Astrocyte of the cerebellum (primary cell): ENCODE measurements at regions not wholly inside any gene's neighbourhood (a gene's known extent, or its start where the extent isn't known, plus 50 kb on each side); places are given as distances from the start of the nearest gene placed in this dataset.

ENCODE experiments used
- DNase-seq: peaks from one replicate; pipeline ENCODE4 v3.0.0-alpha.2; 2011; ENCODE audit warnings: low read depth
- H3K4me3 ChIP-seq: 2 replicates; pipeline ENCODE4 v1.5.1; 2011; ENCODE audit warnings: mild to moderate bottlenecking, low read depth, low read length, moderate library complexity
- in situ Hi-C: cut with HindIII; loops from 2 replicates; pipeline ENCODE4 v1.10.0; 2017; ENCODE audit warnings: low sequenced_read_pairs
- TF ChIP-seq, protein P1 (sequence below): IDR thresholded peaks from 2 replicates; pipeline ENCODE4 v1.5.1; 2012; ENCODE audit warnings: low read length, low read depth, moderate library complexity, mild to moderate bottlenecking; ENCODE audit errors: missing control alignments

DNA sequence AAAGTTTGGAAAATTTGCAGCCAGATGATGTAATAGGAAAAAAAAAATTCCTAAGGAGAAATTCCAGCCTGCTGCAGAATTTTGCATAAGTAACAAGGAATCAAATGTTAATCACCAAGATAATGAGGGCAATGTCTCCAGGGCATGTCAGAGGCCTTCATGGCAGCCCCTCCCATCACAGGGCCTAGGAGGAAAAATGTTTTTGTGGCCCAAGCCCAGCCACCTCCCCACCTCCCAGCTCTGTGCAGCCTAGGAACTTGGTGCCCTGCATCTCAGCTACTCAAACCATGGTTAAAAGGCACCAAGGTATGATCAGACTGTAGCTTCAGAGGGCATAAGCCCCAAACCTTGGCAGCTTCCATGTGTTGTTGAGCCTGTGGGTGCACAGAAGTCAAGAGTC is 704.7 kb upstream of the ROBO1 start:
- no peak overlapping the region for H3K4me3 ChIP-seq
- no peak for DNase-seq
- in situ Hi-C loops: no loop called here
- TF ChIP-seq, protein P1, sequence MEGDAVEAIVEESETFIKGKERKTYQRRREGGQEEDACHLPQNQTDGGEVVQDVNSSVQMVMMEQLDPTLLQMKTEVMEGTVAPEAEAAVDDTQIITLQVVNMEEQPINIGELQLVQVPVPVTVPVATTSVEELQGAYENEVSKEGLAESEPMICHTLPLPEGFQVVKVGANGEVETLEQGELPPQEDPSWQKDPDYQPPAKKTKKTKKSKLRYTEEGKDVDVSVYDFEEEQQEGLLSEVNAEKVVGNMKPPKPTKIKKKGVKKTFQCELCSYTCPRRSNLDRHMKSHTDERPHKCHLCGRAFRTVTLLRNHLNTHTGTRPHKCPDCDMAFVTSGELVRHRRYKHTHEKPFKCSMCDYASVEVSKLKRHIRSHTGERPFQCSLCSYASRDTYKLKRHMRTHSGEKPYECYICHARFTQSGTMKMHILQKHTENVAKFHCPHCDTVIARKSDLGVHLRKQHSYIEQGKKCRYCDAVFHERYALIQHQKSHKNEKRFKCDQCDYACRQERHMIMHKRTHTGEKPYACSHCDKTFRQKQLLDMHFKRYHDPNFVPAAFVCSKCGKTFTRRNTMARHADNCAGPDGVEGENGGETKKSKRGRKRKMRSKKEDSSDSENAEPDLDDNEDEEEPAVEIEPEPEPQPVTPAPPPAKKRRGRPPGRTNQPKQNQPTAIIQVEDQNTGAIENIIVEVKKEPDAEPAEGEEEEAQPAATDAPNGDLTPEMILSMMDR: no peak

DNA sequence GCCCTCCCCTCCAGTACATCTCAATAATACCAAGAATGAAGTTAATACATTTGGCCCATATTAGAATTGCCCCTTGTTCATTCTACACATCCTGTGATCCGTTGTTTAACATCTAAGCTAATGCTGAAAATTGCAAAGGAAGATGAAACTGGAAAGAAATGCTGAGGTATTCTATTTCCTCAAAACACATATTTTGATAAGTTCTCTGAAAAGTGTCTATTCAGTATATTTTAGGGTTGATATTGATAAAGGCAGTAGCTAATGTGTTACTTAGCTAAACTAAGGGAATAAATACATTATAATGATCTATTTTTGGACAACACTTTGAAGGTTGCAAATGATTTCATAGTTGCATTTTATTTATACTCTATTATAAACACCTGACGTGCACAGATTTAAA is 702.6 kb upstream of the ROBO1 start:
- no peak overlapping the region for H3K4me3 ChIP-seq
- DNase-seq: no peak
- TF ChIP-seq, protein P1: no peak
- in situ Hi-C loops: no loop called here

DNA sequence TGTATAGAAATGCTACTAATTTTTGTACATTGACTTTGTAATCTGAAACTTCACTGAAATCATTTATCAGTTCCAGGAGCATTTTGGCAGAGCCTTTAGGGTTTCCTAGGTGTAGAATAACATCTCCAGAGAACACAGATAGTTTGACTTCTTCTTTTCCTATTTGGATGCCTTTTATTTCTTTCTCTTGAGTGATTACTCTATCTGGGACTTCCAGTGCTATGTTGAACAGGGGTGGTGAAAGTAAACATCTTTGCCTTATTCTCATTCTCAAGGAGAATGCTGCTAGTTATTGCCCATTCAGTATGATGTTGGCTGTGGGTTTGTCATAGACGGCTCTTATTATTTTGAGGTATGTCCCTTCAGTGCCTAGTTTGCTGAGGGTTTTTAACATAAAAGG is 697.9 kb upstream of the ROBO1 start:
- TF ChIP-seq, protein P1: no peak
- in situ Hi-C loops: no loop called here
- H3K4me3 ChIP-seq: no peak overlapping the region
- no peak for DNase-seq

DNA sequence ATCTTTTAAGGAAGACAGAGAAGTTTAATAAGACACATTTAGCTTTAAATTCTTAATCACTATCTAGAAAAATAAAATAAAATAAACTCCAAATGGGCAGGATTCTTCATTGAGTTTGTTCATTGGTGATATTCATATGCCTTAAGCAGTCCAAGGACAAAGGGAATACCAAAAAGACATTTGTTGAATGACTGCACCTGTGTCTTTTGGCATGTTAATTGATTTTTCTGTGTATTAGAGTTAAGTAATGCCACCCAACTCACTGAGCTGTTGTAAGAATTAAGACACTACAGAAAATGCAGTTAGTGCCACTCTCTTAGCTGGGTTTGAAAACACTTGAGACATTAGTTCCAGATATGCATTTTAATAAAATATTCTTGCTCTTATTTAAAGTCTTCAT is 683.6 kb upstream of the ROBO1 start:
- TF ChIP-seq, protein P1: no peak
- in situ Hi-C loops: no loop called here
- H3K4me3 ChIP-seq: no peak overlapping the region

DNA sequence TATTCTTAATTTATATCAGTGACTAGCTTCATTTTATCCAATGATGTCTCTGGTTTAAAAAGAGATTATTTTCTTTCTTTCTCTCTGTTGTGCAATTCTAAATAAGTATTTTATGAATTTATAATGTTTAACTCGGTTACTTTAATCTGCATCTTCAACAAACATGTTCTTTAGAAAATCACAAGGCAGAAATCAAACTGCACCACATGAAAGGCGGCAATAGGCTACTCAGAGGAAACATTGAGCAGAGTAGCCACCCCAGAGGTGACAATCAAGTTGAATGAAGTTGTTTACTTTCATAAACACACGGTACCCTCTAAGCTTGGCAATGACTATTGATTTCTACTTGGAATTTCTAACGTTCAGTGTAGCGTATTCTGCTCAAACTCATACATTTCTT is 677.8 kb upstream of the ROBO1 start:
- TF ChIP-seq, protein P1: no peak
- no peak overlapping the region for H3K4me3 ChIP-seq
- DNase-seq: no peak
- in situ Hi-C loops: no loop called here

More for the DNA sequence above, 683.6 kb upstream of the ROBO1 start:
- no peak for DNase-seq

DNA sequence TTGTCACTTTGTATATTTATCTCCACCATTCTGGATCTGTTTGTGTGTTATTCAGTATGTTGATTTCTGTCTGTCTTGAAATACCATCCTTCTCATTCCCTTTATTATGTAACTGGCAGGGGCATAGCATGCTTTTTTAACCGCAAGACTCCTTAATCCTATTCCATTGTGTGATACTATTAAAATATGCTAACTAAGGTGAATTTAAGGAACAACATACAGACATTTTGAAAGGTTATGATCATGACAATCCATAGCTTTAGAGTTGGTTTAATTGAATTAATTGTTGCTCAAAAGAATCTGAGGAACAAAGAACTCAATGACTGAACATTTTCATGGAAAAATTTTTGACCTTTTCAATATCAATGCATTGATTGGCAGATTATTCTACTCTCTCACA is 677.3 kb upstream of the ROBO1 start:
- in situ Hi-C loops: no loop called here
- TF ChIP-seq, protein P1: no peak
- no peak for DNase-seq
- no peak overlapping the region for H3K4me3 ChIP-seq

DNA sequence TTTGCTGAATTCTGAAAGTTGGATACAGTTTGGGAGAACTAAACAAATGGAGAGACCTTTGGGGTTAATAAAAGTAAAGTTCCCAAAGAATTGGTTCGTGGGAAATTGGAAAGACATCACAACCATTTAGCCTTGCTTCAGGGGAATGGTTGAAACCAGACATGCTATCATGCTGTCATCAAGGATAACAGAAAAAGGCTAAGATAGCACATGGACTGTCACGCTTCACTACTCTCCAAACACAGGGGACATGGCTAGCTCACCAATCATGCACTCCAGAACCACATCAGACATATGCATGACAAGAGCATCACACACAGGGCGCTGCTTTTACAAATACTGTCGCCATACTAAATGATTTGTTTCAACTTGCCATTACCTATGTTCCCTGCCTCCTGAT is 671.7 kb upstream of the ROBO1 start:
- no peak for DNase-seq
- in situ Hi-C loops: no loop called here
- H3K4me3 ChIP-seq: no peak overlapping the region
- TF ChIP-seq, protein P1: no peak
